Mucosa of descending colon (tissue), 3 donors: ENCODE measurements at regions not wholly inside any gene's neighbourhood (a gene's known extent, or its start where the extent isn't known, plus 50 kb on each side); places are given as distances from the start of the nearest gene placed in this dataset.

ENCODE experiments used
- ATAC-seq: fragments of 200-7000 bp; cut with Tn5 transposase; one replicate; pipeline ENCODE4 v1.9.1; 2020; ENCODE audit warnings: mild to moderate bottlenecking, moderate library complexity
- DNase-seq, 3 donors: peaks; one replicate each; pipeline ENCODE4 v3.0.0-alpha.2; 2020
- H3K36me3 ChIP-seq: fragments of 200-600 bp; one replicate; pipeline ENCODE4 v1.8.0; 2021; ENCODE audit warnings: low read depth, mild to moderate bottlenecking
- H3K4me1 ChIP-seq: fragments of 200-600 bp; one replicate; pipeline ENCODE4 v1.8.0; 2021; ENCODE audit warnings: low read depth, mild to moderate bottlenecking
- H3K4me3 ChIP-seq: fragments of 200-600 bp; one replicate; pipeline ENCODE4 v1.8.0; 2021; ENCODE audit warnings: mild to moderate bottlenecking
- H3K9me3 ChIP-seq: fragments of 200-600 bp; one replicate; pipeline ENCODE4 v1.8.0; 2021; ENCODE audit warnings: mild to moderate bottlenecking
- intact Hi-C, 2 donors: fragments of 100-400 bp; cut with DNase I in 1 of 2; cut with micrococcal nuclease in 1 of 2; formaldehyde crosslinking; loops; one replicate each; pipeline versions ENCODE4 v1.11.0 to v1.11.1; 2022; cut with DNase I, micrococcal nuclease
- TF ChIP-seq, protein P1 (sequence below): fragments of 200-600 bp; IDR thresholded peaks from one replicate; pipeline ENCODE4 v1.8.0; 2022; ENCODE audit warnings: antibody characterized with exemption, mild to moderate bottlenecking
- donor health status: DM: no; HTN: no; CAD: no; lungs with moderate emphysema.
- donor health status: DM: no; HTN: no; CAD: no.
- donor health status: DM: no; HTN: yes; CAD: no.

DNA sequence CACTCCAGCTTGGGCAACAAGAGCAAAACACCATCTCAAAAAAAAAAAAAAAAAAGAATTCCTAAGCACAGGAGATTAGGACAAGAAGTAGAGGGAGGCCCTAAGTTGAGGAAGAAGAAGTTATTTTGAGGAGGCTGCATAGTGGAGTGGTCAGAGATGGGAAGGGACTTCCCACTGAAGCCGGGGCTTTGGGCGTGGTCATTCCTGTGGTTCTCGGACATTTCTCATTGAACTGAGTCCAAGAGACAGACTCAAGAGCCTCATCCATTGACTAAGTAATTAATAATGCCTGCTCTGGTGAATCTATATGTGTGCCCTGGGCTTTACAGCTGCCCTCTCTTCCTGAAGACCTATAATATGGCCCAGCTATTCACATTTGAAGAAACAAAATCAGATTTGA is 53.2 kb upstream of the FTH1 start:
- intact Hi-C loops, result no loop called here
- H3K4me3 ChIP-seq, result no peak overlapping the region
- no peak for DNase-seq
- H3K4me1 ChIP-seq, result peaks cover 2% of the 10 kb centered on the region
- ATAC-seq, result no peak
- peaks cover 11% of the 10 kb centered on the region for H3K9me3 ChIP-seq
- TF ChIP-seq, protein P1, sequence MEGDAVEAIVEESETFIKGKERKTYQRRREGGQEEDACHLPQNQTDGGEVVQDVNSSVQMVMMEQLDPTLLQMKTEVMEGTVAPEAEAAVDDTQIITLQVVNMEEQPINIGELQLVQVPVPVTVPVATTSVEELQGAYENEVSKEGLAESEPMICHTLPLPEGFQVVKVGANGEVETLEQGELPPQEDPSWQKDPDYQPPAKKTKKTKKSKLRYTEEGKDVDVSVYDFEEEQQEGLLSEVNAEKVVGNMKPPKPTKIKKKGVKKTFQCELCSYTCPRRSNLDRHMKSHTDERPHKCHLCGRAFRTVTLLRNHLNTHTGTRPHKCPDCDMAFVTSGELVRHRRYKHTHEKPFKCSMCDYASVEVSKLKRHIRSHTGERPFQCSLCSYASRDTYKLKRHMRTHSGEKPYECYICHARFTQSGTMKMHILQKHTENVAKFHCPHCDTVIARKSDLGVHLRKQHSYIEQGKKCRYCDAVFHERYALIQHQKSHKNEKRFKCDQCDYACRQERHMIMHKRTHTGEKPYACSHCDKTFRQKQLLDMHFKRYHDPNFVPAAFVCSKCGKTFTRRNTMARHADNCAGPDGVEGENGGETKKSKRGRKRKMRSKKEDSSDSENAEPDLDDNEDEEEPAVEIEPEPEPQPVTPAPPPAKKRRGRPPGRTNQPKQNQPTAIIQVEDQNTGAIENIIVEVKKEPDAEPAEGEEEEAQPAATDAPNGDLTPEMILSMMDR, result no peak
- no peaks in the 10 kb centered on the region for H3K36me3 ChIP-seq

- intact Hi-C loops, result no loop called here
- Histone ChIP-seq H3K4me3 (no peak overlapping the region), H3K4me1 (no peaks in the 10 kb centered on the region), H3K9me3 (peaks cover 11% of the 10 kb centered on the region), H3K36me3 (no peaks in the 10 kb centered on the region)
- ATAC-seq, result peak; percentile 48
- no peak for DNase-seq
- TF ChIP-seq, protein P1, result no peak
These were observed 51.7 kb upstream of the FTH1 start for GRCh38 chr11:62018981-62019664.

GRCh38 chr11:62017878-62018655 is 50.6 kb upstream of the FTH1 start:
- no peak for ATAC-seq
- intact Hi-C loops, result no loop called here
- H3K4me1 ChIP-seq, result peaks cover 4% of the 10 kb centered on the region
- TF ChIP-seq, protein P1, result no peak
- H3K4me3 ChIP-seq, result no peak overlapping the region
- no peaks in the 10 kb centered on the region for H3K36me3 ChIP-seq
- H3K9me3 ChIP-seq, result peaks cover 11% of the 10 kb centered on the region
- DNase-seq, result no peak
